ENCODE measurements at regions not wholly inside any gene's neighbourhood (a gene's known extent, or its start where the extent isn't known, plus 50 kb on each side); places are given as distances from the start of the nearest gene placed in this dataset.
"Not testable (repeated sequence)": the region's sequence is repeated elsewhere in the genome, so short reads cannot be mapped to it uniquely, and the experiment has no call there.

DNA sequence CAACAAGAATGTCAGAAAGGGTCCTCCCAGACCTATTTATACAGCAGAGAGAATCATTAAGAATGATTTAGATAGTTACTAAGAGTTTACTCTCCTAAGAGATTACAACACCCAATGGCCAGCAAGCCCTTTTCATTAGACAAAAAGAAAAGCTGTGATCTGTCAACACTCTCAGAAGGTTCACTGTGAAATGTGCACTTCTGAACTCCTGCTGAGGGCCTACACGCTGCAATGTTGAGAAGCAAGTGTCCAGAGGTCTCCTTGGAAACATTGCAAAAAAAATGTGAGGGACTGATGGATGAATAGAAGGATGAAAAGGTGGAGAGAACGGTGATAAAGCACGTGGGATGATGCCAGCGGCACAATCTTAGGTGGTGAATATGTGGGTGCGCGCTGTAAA lies 70.8 kb downstream of the GOLGA6L6 start:
- not testable (repeated sequence) for TF ChIP-seq CTCF, POLR2A, POLR2AphosphoS5 (IDR thresholded peaks at IDR 0.05)
